ENCODE measurements at regions not wholly inside any gene's neighbourhood (a gene's known extent, or its start where the extent isn't known, plus 50 kb on each side); places are given as distances from the start of the nearest gene placed in this dataset.

DNA sequence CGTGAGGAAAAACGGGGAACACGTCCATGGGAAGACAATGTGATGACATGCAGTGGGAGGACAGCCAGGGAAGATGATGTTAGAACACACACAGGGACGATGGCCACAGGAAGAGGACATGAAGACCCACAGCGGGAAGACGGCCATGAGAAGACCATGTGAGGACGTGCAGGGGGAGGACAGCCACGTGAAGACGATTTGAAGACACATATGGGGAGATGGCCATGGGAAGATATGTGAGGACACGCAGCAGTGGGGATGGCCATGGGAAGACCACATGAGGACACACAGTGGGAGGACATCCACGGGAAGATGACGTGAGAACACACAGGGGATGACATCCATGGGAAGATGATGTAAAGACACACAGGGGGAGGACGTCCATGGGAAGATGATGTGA lies 83.8 kb downstream of the UQCRFS1 start:
- TF ChIP-seq, protein P1, sequence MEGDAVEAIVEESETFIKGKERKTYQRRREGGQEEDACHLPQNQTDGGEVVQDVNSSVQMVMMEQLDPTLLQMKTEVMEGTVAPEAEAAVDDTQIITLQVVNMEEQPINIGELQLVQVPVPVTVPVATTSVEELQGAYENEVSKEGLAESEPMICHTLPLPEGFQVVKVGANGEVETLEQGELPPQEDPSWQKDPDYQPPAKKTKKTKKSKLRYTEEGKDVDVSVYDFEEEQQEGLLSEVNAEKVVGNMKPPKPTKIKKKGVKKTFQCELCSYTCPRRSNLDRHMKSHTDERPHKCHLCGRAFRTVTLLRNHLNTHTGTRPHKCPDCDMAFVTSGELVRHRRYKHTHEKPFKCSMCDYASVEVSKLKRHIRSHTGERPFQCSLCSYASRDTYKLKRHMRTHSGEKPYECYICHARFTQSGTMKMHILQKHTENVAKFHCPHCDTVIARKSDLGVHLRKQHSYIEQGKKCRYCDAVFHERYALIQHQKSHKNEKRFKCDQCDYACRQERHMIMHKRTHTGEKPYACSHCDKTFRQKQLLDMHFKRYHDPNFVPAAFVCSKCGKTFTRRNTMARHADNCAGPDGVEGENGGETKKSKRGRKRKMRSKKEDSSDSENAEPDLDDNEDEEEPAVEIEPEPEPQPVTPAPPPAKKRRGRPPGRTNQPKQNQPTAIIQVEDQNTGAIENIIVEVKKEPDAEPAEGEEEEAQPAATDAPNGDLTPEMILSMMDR (conservative IDR thresholded peaks at IDR 0.05; ENCODE audit: low read length) = no peak
- no peak for TF ChIP-seq EZH2phosphoT487 (IDR thresholded peaks at IDR 0.05; ENCODE audit: borderline replicate concordance)

Data from Loucy (cell line).